B cell (primary cell): ENCODE measurements at regions not wholly inside any gene's neighbourhood (a gene's known extent, or its start where the extent isn't known, plus 50 kb on each side); places are given as distances from the start of the nearest gene placed in this dataset.

Experiments used
- ATAC-seq: fragments of 200-7000 bp; cut with Tn5 transposase; one replicate; pipeline ENCODE4 v1.10.0; 2021; ENCODE audit warnings: low read depth, mild to moderate bottlenecking, moderate number of reproducible peaks, moderate library complexity
- CTCF ChIA-PET: fragments of 350-600 bp; sonication (Branson Sonifier 250); formaldehyde crosslinking; loops from one replicate; lab custom pipeline; 2021; ENCODE audit warnings: antibody characterized with exemption, inconsistent platforms; lab: Charles Lee
- POLR2A ChIA-PET: fragments of 350-600 bp; sonication (Branson Sonifier 250); formaldehyde crosslinking; loops from one replicate; lab custom pipeline; 2021; ENCODE audit warnings: antibody characterized with exemption; lab: Charles Lee
- DNase-seq: peaks from one replicate; pipeline ENCODE4 v3.0.0; 2013
- H2AFZ ChIP-seq: 2 replicates; pipeline ENCODE4 v1.6.1; 2012; ENCODE audit warnings: mild to moderate bottlenecking, low read depth, low read length; ENCODE audit not compliant: insufficient read depth, poor library complexity, severe bottlenecking
- H3K27ac ChIP-seq, 2 donors: 1 replicate in 1 of 2; 2 replicates in 1 of 2; pipeline ENCODE4 v1.5.1; 2012 to 2013; ENCODE audit warnings: low read length in 2 of 2, mild to moderate bottlenecking in 2 of 2, moderate library complexity in 1 of 2
- H3K27me3 ChIP-seq, 4 experiments: fragments of 200-600 bp in 1 of 4; sonication (generic) in 1 of 4; replicated peaks in 1 of 4; 1 replicate in 2 of 4; 2 replicates in 2 of 4; pipeline versions ENCODE4 v1.6.1 to v1.7.0; 2013 to 2016; ENCODE audit warnings: low read length in 3 of 4, mild to moderate bottlenecking in 2 of 4, mixed read lengths in 1 of 4, moderate library complexity in 1 of 4; ENCODE audit not compliant: insufficient read depth in 4 of 4, control insufficient read depth in 3 of 4; ENCODE audit errors: control extremely low read depth in 1 of 4
- H3K36me3 ChIP-seq, 2 experiments: replicated peaks in 1 of 2; 1 replicate in 1 of 2; 2 replicates in 1 of 2; pipeline versions ENCODE4 v1.6.1 to v1.7.1; 2013; ENCODE audit warnings: low read length in 1 of 2; ENCODE audit not compliant: insufficient read depth in 2 of 2, control insufficient read depth in 1 of 2; ENCODE audit errors: control extremely low read depth in 1 of 2, extremely low read depth in 1 of 2
- H3K4me1 ChIP-seq, 2 donors: fragments of 200-600 bp in 1 of 2; sonication (generic) in 1 of 2; 1 replicate in 1 of 2; 2 replicates in 1 of 2; pipeline versions ENCODE4 v1.5.1 to v1.6.1; 2013 to 2017; ENCODE audit warnings: low read length in 2 of 2; ENCODE audit not compliant: control insufficient read depth in 2 of 2, insufficient read depth in 2 of 2
- H3K4me2 ChIP-seq: replicated peaks from 2 replicates; pipeline ENCODE3; 2012; ENCODE audit warnings: mild to moderate bottlenecking, low read depth, low read length; ENCODE audit not compliant: poor library complexity, severe bottlenecking
- H3K4me3 ChIP-seq, 5 experiments: fragments of 200-600 bp in 1 of 5; sonication (generic) in 1 of 5; 1 replicate in 3 of 5; 2 replicates in 2 of 5; pipeline versions ENCODE4 v1.5.1 to v1.7.0; 2011 to 2016; ENCODE audit warnings: low read length in 4 of 5, mild to moderate bottlenecking in 4 of 5, low read depth in 2 of 5, control low read depth in 1 of 5, moderate library complexity in 1 of 5; ENCODE audit not compliant: insufficient read depth in 1 of 5; ENCODE audit errors: control extremely low read depth in 1 of 5, extremely low read depth in 1 of 5
- H3K79me2 ChIP-seq: fragments of 200-600 bp; sonication (generic); one replicate; pipeline ENCODE4 v1.6.0; 2016; ENCODE audit warnings: low read length; ENCODE audit not compliant: control insufficient read depth, insufficient read depth
- H3K9ac ChIP-seq: fragments of 200-600 bp; sonication (generic); 2 replicates; pipeline ENCODE4 v1.6.1; 2017; ENCODE audit warnings: mild to moderate bottlenecking, low read length, moderate library complexity
- H3K9me3 ChIP-seq, 3 donors: one replicate each; pipeline versions ENCODE4 v1.6.1 to v1.7.1; 2013; ENCODE audit warnings: low read length in 2 of 3; ENCODE audit not compliant: control insufficient read depth in 2 of 3, insufficient read depth in 1 of 3; ENCODE audit errors: control extremely low read depth in 1 of 3
- H4K20me1 ChIP-seq: 2 replicates; pipeline ENCODE4 v1.6.0; 2012; ENCODE audit warnings: mild to moderate bottlenecking, low read length; ENCODE audit not compliant: insufficient read depth, control insufficient read depth, poor library complexity, severe bottlenecking
- H3K27ac Mint-ChIP-seq: one replicate; pipeline ENCODE4 v1.8.0; 2021; ENCODE audit warnings: mixed read lengths
- H3K27me3 Mint-ChIP-seq: one replicate; pipeline ENCODE4 v1.8.0; 2021; ENCODE audit warnings: mixed read lengths
- H3K4me1 Mint-ChIP-seq: one replicate; pipeline ENCODE4 v1.8.0; 2021; ENCODE audit warnings: mixed read lengths
- H3K4me3 Mint-ChIP-seq: one replicate; pipeline ENCODE4 v1.8.0; 2021; ENCODE audit warnings: mixed read lengths
- H3K9me3 Mint-ChIP-seq: one replicate; pipeline ENCODE4 v1.8.0; 2022; ENCODE audit warnings: mixed read lengths; ENCODE audit not compliant: insufficient read depth
- EZH2 ChIP-seq: IDR thresholded peaks from 2 replicates; pipeline ENCODE4 v1.6.1; 2012; ENCODE audit warnings: borderline replicate concordance, low read depth, mild to moderate bottlenecking, moderate library complexity, low read length; ENCODE audit not compliant: insufficient read depth, poor library complexity, severe bottlenecking
- WGBS: methylation state at CpG from one replicate; pipeline ENCODE4 v1.1.5; 2013; ENCODE audit warnings: missing lambda C conversion rate; ENCODE audit not compliant: insufficient coverage; 5-methylcytosine and 5-hydroxymethylcytosine counted together
- intact Hi-C: fragments of 100-400 bp; cut with micrococcal nuclease; formaldehyde crosslinking; loops from one replicate; pipeline ENCODE4 v1.10.0; 2022
- TF ChIP-seq, protein P1 (sequence below): fragments of 200-600 bp; IDR thresholded peaks from one replicate; pipeline ENCODE4 v1.8.0; 2022; ENCODE audit warnings: antibody characterized with exemption, mild to moderate bottlenecking

DNA sequence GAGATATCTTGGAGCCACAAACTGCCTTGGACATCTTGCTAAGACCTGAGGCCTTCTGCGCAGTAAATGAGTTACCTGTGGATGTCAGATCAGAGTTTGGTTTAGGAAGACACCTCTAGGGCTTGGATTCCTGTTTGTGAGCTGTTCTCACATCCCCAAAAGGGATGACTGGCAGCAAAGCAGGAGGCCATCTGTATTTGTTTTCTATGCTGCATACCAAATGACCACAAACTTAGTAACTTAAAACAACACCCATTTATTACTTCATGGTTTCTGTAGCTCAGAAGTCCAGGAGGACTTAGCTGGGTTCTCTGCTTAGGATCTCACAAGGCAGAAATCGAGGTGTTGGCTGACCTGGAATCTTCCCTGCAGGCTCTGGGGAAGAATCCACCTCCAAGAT is 116.7 kb downstream of the UNC5CL start:
- no peaks in the 10 kb centered on the region for H3K36me3 ChIP-seq
- H3K27me3 ChIP-seq = peaks cover 0 to 20% (median 5%) of the 10 kb centered on the region in 4 experiments
- TF ChIP-seq, protein P1, sequence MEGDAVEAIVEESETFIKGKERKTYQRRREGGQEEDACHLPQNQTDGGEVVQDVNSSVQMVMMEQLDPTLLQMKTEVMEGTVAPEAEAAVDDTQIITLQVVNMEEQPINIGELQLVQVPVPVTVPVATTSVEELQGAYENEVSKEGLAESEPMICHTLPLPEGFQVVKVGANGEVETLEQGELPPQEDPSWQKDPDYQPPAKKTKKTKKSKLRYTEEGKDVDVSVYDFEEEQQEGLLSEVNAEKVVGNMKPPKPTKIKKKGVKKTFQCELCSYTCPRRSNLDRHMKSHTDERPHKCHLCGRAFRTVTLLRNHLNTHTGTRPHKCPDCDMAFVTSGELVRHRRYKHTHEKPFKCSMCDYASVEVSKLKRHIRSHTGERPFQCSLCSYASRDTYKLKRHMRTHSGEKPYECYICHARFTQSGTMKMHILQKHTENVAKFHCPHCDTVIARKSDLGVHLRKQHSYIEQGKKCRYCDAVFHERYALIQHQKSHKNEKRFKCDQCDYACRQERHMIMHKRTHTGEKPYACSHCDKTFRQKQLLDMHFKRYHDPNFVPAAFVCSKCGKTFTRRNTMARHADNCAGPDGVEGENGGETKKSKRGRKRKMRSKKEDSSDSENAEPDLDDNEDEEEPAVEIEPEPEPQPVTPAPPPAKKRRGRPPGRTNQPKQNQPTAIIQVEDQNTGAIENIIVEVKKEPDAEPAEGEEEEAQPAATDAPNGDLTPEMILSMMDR = no peak
- no peak for TF ChIP-seq EZH2
- Mint-ChIP-seq H3K9me3 (no peaks in the 10 kb centered on the region), H3K27ac (no peak overlapping the region), H3K4me1 (peaks cover 7% of the 10 kb centered on the region), H3K27me3 (peaks cover 42% of the 10 kb centered on the region), H3K4me3 (no peak overlapping the region)
- no peak for DNase-seq
- no peak overlapping the region for H3K9ac ChIP-seq
- WGBS = 85% methylated on average over 2 of the region's 2 CpGs
- no peak overlapping the region for H3K27ac ChIP-seq
- intact Hi-C loops = no loop called here
- no peaks in the 10 kb centered on the region for H4K20me1 ChIP-seq
- H3K79me2 ChIP-seq = no peaks in the 10 kb centered on the region
- H3K9me3 ChIP-seq = no peaks in the 10 kb centered on the region
- H3K4me3 ChIP-seq = no peak overlapping the region
- H3K4me2 ChIP-seq = no peak overlapping the region
- CTCF ChIA-PET = no interaction called here
- H2AFZ ChIP-seq = no peak overlapping the region
- H3K4me1 ChIP-seq = peaks cover 8% of the 10 kb centered on the region in 2 donors
- POLR2A ChIA-PET = no interaction called here
- no peak for ATAC-seq

DNA sequence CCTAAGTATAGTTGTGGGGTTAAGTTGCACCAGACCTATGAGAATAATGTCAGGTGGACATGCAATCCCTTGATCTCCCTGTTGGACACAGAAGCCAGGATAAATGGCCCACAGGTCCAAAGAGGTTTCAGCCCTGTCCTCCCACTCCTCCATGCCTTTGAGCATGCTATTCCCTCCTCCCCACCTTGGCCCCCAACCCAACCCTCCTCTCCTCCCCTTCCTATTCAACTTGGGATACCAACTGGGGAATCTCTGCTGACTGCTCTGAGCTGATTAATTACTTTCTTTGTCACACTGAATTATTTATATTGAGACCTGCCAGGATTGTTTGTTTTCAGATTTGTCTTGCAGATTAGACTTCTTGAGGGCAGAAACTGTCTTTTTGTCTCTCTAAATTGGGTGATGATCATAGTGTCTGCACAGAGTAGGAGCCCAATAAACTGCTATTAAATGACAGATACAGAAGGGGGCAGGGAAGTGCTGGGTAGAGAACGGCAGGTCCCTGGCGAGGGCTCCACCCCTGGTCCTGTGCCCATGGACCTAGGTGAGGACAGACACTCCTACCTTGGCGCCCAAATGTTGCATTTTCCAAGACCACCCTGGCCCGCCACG is 120.9 kb downstream of the UNC5CL start:
- H3K9me3 ChIP-seq = no peaks in the 10 kb centered on the region
- Mint-ChIP-seq H3K27me3 (peaks cover 57% of the 10 kb centered on the region), H3K4me1 (peaks cover 10% of the 10 kb centered on the region), H3K9me3 (no peaks in the 10 kb centered on the region), H3K27ac (no peak overlapping the region), H3K4me3 (no peak overlapping the region)
- TF ChIP-seq, protein P1 = no peak
- no peak for TF ChIP-seq EZH2
- no peak overlapping the region for H3K4me2 ChIP-seq
- ChIA-PET CTCF (no interaction called here), POLR2A (no interaction called here)
- no peaks in the 10 kb centered on the region for H3K36me3 ChIP-seq
- intact Hi-C loops = no loop called here
- H4K20me1 ChIP-seq = no peaks in the 10 kb centered on the region
- peaks cover 0 to 37% (median 19%) of the 10 kb centered on the region in 4 experiments for H3K27me3 ChIP-seq
- ATAC-seq = no peak
- no peak overlapping the region for H3K9ac ChIP-seq
- WGBS = 89% methylated on average over 5 of the region's 5 CpGs
- H3K27ac ChIP-seq = no peak overlapping the region
- peaks cover 9% of the 10 kb centered on the region in 2 donors for H3K4me1 ChIP-seq
- H3K4me3 ChIP-seq = no peak overlapping the region
- H3K79me2 ChIP-seq = no peaks in the 10 kb centered on the region
- no peak for DNase-seq
- H2AFZ ChIP-seq = no peak overlapping the region
